Cardiac fibroblast (primary cell): ENCODE measurements at regions not wholly inside any gene's neighbourhood (a gene's known extent, or its start where the extent isn't known, plus 50 kb on each side); places are given as distances from the start of the nearest gene placed in this dataset.
"Not testable (repeated sequence)": the region's sequence is repeated elsewhere in the genome, so short reads cannot be mapped to it uniquely, and the experiment has no call there.

ENCODE experiments used
- DNase-seq, 2 donors: peaks; one replicate each; pipeline versions ENCODE4 v3.0.0 to v3.0.0-alpha.2; 2010; ENCODE audit warnings: low read depth in 2 of 2
- H3K4me3 ChIP-seq, 2 donors: replicated peaks in 1 of 2; 1 replicate in 1 of 2; 2 replicates in 1 of 2; pipeline ENCODE4 v1.5.1; 2011; ENCODE audit warnings: low read depth in 2 of 2, low read length in 2 of 2, mild to moderate bottlenecking in 2 of 2, moderate library complexity in 1 of 2
- TF ChIP-seq, protein P1 (sequence below): IDR thresholded peaks from one replicate; pipeline ENCODE4 v1.5.1; 2011; ENCODE audit warnings: low read depth, mild to moderate bottlenecking, low read length, inconsistent platforms

GRCh38 chr11:95638501-95638900 is 151.1 kb downstream of the FAM76B start:
- TF ChIP-seq, protein P1, sequence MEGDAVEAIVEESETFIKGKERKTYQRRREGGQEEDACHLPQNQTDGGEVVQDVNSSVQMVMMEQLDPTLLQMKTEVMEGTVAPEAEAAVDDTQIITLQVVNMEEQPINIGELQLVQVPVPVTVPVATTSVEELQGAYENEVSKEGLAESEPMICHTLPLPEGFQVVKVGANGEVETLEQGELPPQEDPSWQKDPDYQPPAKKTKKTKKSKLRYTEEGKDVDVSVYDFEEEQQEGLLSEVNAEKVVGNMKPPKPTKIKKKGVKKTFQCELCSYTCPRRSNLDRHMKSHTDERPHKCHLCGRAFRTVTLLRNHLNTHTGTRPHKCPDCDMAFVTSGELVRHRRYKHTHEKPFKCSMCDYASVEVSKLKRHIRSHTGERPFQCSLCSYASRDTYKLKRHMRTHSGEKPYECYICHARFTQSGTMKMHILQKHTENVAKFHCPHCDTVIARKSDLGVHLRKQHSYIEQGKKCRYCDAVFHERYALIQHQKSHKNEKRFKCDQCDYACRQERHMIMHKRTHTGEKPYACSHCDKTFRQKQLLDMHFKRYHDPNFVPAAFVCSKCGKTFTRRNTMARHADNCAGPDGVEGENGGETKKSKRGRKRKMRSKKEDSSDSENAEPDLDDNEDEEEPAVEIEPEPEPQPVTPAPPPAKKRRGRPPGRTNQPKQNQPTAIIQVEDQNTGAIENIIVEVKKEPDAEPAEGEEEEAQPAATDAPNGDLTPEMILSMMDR, result no peak
- H3K4me3 ChIP-seq, result no peak overlapping the region
- no peak for DNase-seq

DNA sequence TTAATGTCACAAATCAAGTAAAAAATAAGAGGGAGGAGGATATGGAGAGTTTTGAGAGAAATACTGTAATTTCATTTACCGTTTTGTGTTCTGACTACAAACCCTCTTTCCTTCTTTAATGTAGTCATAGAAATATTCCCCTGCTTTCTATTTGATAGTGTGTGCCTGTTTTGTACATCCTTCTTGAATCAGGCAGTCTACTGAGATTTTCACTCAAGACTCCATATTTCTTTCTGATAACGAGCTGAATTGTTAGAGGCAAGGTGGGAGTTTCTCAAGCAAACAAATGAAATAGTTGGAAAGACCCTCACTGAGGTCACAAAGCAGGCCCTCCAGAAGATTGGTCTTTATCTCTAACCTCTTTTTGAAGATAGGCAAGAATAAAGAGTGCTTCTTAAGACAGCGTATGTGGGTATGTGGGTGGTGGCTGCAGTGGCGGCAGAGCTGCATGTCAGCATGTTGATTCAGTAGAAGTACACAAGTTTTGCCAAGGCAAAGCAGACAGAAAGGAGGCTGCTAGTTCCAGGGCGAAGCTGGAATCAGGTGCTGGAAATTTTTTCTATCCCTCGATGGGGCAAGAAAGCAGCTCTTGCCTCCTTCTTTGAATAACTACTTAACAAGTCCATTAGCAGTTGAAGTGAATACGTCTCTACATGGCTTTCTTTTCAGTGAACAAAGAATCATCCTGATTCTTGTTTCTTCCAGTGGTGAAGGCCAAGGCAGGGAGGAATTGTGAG is 164.2 kb downstream of the FAM76B start:
- H3K4me3 ChIP-seq, result no peak overlapping the region
- TF ChIP-seq, protein P1, result no peak
- DNase-seq, result no peak

- no peak overlapping the region for H3K4me3 ChIP-seq
- no peak for DNase-seq
- TF ChIP-seq, protein P1, result no peak
These were observed 173.3 kb downstream of the FAM76B start for GRCh38 chr11:95616256-95616804.

DNA sequence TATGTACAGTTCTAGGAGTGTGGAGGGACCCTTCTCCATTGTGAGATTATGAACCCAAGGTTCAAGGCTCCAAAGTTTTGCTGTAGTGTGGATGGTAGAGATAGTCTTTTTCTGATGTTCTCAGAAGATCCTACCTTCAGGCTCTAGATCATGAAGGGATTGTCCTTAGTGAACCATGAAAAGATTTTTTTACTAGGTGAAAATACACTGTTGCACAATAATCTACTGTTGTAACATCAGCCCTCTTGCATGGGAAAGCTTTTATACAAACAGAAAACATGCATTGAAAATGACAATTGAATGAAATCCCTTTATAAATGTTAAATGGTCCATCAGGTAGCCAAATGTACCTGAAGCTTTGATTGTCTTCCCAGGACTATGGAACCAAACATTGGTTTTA is 177.8 kb downstream of the FAM76B start:
- TF ChIP-seq, protein P1, result no peak
- no peak overlapping the region for H3K4me3 ChIP-seq
- no peak for DNase-seq

DNA sequence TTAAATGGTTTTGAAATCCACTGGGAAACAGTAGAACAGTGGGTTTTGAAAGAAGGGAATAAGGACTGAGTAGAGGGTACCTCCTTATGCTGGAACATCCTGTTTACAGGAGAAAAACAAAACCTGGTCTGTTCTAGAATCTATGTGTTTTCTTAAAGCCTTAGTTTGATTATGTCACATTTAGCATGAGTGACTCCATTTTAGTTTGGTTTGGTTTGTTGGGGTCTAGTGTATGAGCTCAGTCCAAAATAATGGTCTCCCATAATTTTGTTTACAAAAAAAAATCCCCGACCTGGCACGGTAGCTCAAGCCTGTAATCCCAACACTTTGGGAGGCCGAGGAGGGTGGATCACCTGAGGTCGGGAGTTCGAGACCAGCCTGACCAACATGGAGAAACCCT is 179.4 kb downstream of the FAM76B start:
- not testable (repeated sequence) for H3K4me3 ChIP-seq, DNase-seq

DNA sequence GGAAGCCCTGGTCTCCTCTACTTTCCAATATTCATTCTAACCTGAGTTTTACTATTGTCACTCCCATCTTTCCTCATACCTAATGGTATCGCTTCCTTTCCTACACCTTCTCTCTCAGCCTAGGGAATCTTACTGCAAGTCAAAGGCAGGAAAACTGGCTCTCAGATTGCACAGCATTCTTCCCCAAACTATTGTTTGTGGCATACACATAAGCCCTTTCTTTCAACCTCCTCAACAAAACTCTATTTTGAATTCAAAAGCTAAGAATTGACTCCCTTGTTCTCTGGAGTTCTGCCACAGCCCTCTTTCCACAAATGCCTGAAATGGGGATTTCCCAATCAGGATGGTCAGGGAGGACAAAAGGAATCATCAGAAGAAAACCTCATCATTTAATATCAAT is 181.5 kb downstream of the FAM76B start:
- TF ChIP-seq, protein P1, result no peak
- no peak overlapping the region for H3K4me3 ChIP-seq

GRCh38 chr11:95606824-95607223 is 182.8 kb downstream of the FAM76B start:
- TF ChIP-seq, protein P1, result no peak
- DNase-seq, result no peak
- H3K4me3 ChIP-seq, result no peak overlapping the region

More for the DNA sequence above, 181.5 kb downstream of the FAM76B start:
- DNase-seq, result no peak
